ENCODE measurements at regions not wholly inside any gene's neighbourhood (a gene's known extent, or its start where the extent isn't known, plus 50 kb on each side); places are given as distances from the start of the nearest gene placed in this dataset.

GRCh38 chr19:29267701-29268100 lies 54.8 kb upstream of the UQCRFS1 start:
- no peak for TF ChIP-seq SMC3 (IDR thresholded peaks at IDR 0.05)
- TF ChIP-seq ESRRA (IDR thresholded peaks at IDR 0.05; ENCODE audit: borderline replicate concordance, low read length): no peak
- no peak for TF ChIP-seq POLR2A (IDR thresholded peaks at IDR 0.05; ENCODE audit: low read length)

Data from A549 (cell line).